Stomach (tissue), 4 donors: ENCODE measurements at regions not wholly inside any gene's neighbourhood (a gene's known extent, or its start where the extent isn't known, plus 50 kb on each side); places are given as distances from the start of the nearest gene placed in this dataset.

Experiments used
- POLR2A ChIP-seq, 4 donors: fragments of 450-650 bp; IDR thresholded peaks; one replicate each; pipeline ENCODE4 v1.6.1; 2016; ENCODE audit warnings: antibody characterized with exemption in 4 of 4, control low read depth in 2 of 4, mild to moderate bottlenecking in 1 of 4, moderate library complexity in 1 of 4
- TF ChIP-seq, protein P1 (sequence below), 7 experiments: fragments of 450-650 bp in 4 of 7; fragments of 200-600 bp in 3 of 7; sonication (generic) in 3 of 7; IDR thresholded peaks; one replicate each; pipeline ENCODE4 v1.5.1; 2016 to 2019; ENCODE audit warnings: antibody characterized with exemption in 7 of 7, control low read depth in 2 of 7, mild to moderate bottlenecking in 1 of 7

DNA sequence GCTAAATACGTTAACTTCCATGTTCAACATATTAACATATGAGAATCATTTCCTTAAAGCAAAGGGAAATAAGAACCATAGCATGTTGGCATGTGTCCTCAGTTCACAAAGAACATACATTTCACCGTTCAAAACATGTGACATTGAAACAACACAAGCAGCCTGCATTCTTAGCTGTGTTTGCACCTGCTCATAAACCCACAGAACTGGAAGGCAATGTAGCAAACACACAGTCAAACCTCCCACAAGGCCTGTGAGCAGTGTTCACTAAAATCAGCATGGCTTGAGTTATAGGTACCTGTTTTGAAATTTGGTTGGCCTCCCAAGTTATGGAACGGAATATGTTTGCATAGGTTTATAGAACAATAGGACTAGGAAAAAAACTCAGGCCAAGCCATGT lies 504.9 kb upstream of the AMELY start:
- TF ChIP-seq, protein P1, sequence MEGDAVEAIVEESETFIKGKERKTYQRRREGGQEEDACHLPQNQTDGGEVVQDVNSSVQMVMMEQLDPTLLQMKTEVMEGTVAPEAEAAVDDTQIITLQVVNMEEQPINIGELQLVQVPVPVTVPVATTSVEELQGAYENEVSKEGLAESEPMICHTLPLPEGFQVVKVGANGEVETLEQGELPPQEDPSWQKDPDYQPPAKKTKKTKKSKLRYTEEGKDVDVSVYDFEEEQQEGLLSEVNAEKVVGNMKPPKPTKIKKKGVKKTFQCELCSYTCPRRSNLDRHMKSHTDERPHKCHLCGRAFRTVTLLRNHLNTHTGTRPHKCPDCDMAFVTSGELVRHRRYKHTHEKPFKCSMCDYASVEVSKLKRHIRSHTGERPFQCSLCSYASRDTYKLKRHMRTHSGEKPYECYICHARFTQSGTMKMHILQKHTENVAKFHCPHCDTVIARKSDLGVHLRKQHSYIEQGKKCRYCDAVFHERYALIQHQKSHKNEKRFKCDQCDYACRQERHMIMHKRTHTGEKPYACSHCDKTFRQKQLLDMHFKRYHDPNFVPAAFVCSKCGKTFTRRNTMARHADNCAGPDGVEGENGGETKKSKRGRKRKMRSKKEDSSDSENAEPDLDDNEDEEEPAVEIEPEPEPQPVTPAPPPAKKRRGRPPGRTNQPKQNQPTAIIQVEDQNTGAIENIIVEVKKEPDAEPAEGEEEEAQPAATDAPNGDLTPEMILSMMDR (IDR thresholded peaks at IDR 0.05) = no peak
- TF ChIP-seq POLR2A (IDR thresholded peaks at IDR 0.05) = no peak
